Glutamatergic neuron (in vitro differentiated cells): ENCODE measurements at regions not wholly inside any gene's neighbourhood (a gene's known extent, or its start where the extent isn't known, plus 50 kb on each side); places are given as distances from the start of the nearest gene placed in this dataset.

Experiments
- DNase-seq: peaks from one replicate; pipeline ENCODE4 v3.0.0; 2022
- H3K27ac Mint-ChIP-seq: one replicate; pipeline ENCODE4 v1.8.0; 2020; ENCODE audit warnings: mild to moderate bottlenecking, mixed read lengths, inconsistent platforms; ENCODE audit not compliant: unreplicated experiment
- H3K27me3 Mint-ChIP-seq: one replicate; pipeline ENCODE4 v1.8.0; 2020; ENCODE audit warnings: mild to moderate bottlenecking, moderate library complexity, mixed read lengths, inconsistent platforms; ENCODE audit not compliant: unreplicated experiment
- H3K36me3 Mint-ChIP-seq: one replicate; pipeline ENCODE4 v1.8.0; 2020; ENCODE audit warnings: mild to moderate bottlenecking, mixed read lengths, inconsistent platforms; ENCODE audit not compliant: unreplicated experiment
- H3K4me1 Mint-ChIP-seq: one replicate; pipeline ENCODE4 v1.8.0; 2020; ENCODE audit warnings: mild to moderate bottlenecking, low read depth, mixed read lengths, inconsistent platforms; ENCODE audit not compliant: unreplicated experiment
- H3K4me3 Mint-ChIP-seq: one replicate; pipeline ENCODE4 v1.8.0; 2020; ENCODE audit warnings: mild to moderate bottlenecking, mixed read lengths, inconsistent platforms; ENCODE audit not compliant: unreplicated experiment
- H3K9me3 Mint-ChIP-seq: one replicate; pipeline ENCODE4 v1.8.0; 2020; ENCODE audit warnings: mild to moderate bottlenecking, moderate library complexity, mixed read lengths, inconsistent platforms; ENCODE audit not compliant: unreplicated experiment
- TF ChIP-seq, protein P1 (sequence below): fragments of 200-600 bp; sonication (generic); IDR thresholded peaks from one replicate; pipeline ENCODE4 v1.5.0; 2021; ENCODE audit not compliant: partially characterized antibody, unreplicated experiment

DNA sequence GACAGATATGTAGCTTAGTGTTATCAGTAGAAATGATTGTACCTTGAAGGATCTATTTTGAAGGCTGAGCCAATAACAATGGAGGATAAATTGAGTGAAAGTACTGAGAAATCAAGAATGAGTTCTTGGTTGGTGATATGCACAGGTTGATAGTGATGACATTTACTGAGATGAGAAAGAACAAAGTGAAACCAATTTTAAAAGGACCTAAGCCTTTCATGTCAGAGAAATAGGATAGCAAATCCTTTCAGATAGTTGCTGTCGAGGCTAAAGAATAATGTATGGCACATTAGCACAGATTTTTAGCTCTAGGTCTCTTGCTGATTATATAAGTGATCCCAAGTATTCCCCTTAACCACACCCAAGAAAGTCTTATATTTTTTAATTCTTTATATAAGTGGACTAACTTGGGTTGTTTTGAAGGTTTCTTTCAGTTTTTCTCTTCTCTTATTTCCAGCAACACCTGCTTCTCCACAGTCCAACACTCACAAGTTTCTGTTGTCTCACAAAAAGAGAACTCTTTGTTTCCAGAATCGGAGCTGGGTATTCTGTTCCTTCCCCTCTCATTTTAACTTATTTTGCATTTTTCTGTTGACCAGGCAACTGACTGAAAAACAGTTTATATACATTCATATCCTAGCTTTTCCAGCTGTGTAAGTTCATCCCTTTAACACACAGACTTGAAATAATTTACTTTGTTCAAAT lies 286.9 kb upstream of the ATP10B start:
- Mint-ChIP-seq H3K9me3 (no peaks in the 10 kb centered on the region), H3K4me3 (no peak overlapping the region), H3K27ac (no peak overlapping the region), H3K4me1 (no peaks in the 10 kb centered on the region), H3K27me3 (no peaks in the 10 kb centered on the region), H3K36me3 (no peaks in the 10 kb centered on the region)
- no peak for DNase-seq
- TF ChIP-seq, protein P1, sequence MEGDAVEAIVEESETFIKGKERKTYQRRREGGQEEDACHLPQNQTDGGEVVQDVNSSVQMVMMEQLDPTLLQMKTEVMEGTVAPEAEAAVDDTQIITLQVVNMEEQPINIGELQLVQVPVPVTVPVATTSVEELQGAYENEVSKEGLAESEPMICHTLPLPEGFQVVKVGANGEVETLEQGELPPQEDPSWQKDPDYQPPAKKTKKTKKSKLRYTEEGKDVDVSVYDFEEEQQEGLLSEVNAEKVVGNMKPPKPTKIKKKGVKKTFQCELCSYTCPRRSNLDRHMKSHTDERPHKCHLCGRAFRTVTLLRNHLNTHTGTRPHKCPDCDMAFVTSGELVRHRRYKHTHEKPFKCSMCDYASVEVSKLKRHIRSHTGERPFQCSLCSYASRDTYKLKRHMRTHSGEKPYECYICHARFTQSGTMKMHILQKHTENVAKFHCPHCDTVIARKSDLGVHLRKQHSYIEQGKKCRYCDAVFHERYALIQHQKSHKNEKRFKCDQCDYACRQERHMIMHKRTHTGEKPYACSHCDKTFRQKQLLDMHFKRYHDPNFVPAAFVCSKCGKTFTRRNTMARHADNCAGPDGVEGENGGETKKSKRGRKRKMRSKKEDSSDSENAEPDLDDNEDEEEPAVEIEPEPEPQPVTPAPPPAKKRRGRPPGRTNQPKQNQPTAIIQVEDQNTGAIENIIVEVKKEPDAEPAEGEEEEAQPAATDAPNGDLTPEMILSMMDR, result no peak

DNA sequence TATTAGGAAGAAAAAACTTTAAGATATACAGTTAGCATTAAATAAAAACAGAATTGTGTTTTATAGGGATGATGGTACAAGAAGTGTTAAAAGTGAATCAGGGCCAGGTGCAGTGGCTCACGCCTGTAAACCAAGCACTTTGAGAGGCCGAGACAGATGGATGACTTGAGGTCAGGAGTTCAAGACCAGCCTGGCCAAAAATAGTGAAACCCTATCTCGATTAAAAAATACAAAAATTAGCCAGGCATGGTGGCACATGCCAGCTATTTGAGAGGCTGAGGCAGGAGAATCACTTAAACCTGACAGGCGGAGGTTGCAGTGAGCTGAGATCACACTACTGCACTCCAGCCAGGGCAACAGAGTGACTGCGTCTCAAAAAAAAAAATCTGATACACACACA lies 282.9 kb upstream of the ATP10B start:
- no peak overlapping the region for H3K27ac Mint-ChIP-seq
- no peak overlapping the region for H3K4me3 Mint-ChIP-seq
- H3K9me3 Mint-ChIP-seq, result no peaks in the 10 kb centered on the region
- TF ChIP-seq, protein P1, result no peak
- H3K4me1 Mint-ChIP-seq, result no peaks in the 10 kb centered on the region
- no peaks in the 10 kb centered on the region for H3K36me3 Mint-ChIP-seq
- no peaks in the 10 kb centered on the region for H3K27me3 Mint-ChIP-seq
- DNase-seq, result no peak

DNA sequence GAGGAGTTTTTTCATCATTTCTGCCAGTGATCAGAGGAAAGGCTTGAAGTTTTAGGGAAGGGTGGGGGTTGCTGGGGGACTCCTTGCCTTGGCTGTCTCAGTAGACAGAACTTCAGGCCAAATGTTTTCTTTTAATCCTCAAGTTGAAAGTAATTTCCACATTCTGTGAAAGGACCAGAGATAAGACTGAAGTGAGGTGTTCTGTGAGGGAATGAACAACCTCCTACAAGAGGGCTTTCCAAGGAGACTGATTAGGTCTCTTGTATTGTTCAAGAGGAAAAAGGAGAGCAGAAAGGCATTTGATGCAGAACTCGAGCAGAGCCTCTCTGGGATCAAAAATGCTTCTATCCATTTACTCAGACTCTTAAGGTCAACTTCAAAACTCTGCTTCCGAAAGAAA lies 282.1 kb upstream of the ATP10B start:
- H3K36me3 Mint-ChIP-seq, result no peaks in the 10 kb centered on the region
- no peak for DNase-seq
- no peak overlapping the region for H3K27ac Mint-ChIP-seq
- H3K27me3 Mint-ChIP-seq, result no peaks in the 10 kb centered on the region
- no peak overlapping the region for H3K4me3 Mint-ChIP-seq
- H3K4me1 Mint-ChIP-seq, result no peaks in the 10 kb centered on the region
- TF ChIP-seq, protein P1, result no peak
- H3K9me3 Mint-ChIP-seq, result no peaks in the 10 kb centered on the region

DNA sequence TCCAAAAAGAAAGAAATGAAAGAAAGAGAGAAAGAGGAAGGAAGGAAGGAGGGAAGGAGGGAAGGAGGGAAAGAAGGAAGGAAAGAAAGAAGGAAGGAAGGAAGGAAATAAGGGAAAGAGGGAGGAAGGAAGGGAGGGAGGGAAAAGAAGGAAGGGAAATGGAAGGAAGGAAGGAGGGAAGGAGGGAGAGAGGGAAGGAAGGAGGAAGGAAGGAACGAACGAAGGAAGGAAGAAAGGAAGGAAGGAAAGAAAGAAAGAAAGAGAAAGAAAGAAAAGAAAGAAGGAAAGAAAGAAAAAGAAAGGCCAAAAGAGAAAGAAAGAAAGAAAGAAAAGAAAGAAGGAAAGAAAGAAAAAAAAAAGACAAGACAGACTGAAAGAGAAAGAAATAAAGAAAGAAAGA lies 263.9 kb upstream of the ATP10B start:
- Mint-ChIP-seq H3K4me1 (peaks cover 4% of the 10 kb centered on the region), H3K36me3 (no peaks in the 10 kb centered on the region), H3K27ac (no peak overlapping the region), H3K4me3 (no peak overlapping the region), H3K27me3 (no peaks in the 10 kb centered on the region), H3K9me3 (peaks cover 2% of the 10 kb centered on the region)
- no peak for DNase-seq
- TF ChIP-seq, protein P1, result no peak

DNA sequence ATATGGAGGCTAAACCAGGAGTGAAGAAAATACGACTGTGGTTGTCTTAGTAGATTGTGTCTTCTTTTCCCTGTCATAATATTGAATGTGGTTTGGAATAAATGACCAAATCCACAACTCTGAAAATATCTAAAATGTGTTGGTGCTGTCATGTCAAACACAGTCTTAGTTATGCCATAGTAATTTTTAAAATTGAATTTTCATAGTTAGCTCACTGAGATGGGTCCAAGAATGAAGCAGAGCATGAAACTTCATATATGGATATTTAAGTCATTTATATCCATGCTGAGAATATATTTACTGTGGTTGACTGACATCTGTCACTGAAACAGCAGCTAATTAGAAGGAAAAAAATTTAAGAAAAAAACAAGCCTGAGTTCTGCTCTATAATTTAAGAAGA lies 260.4 kb upstream of the ATP10B start:
- Mint-ChIP-seq H3K4me1 (peaks cover 4% of the 10 kb centered on the region), H3K27me3 (no peaks in the 10 kb centered on the region), H3K9me3 (peaks cover 2% of the 10 kb centered on the region), H3K27ac (no peak overlapping the region), H3K36me3 (no peaks in the 10 kb centered on the region), H3K4me3 (no peak overlapping the region)
- no peak for DNase-seq
- TF ChIP-seq, protein P1, result no peak
